Fibroblast of skin of back (primary cell): ENCODE measurements at regions not wholly inside any gene's neighbourhood (a gene's known extent, or its start where the extent isn't known, plus 50 kb on each side); places are given as distances from the start of the nearest gene placed in this dataset.
"Not testable (repeated sequence)": the region's sequence is repeated elsewhere in the genome, so short reads cannot be mapped to it uniquely, and the experiment has no call there.

ENCODE experiments used
- DNase-seq: peaks from one replicate; pipeline ENCODE4 v3.0.0-alpha.2; 2013

DNA sequence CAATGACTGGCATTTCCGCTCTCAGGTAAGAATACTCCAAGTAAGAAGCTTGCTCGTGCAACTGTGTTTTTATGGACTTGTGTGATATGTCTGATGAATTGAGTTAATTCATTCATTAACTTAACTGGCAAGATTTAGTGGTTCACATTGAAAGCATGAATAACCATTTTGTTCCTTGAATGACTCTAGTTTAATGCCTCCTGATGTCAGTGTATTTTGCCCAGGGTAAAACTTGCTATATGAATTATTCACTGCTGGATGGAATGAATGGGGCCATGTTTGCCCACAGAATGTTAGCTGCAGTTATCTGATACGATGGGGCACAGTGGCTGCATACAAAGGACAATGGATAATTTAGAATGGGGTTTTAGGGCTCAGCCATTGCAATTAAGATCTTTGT is 124.1 kb downstream of the ZNF365 start:
- DNase-seq, result no peak

DNA sequence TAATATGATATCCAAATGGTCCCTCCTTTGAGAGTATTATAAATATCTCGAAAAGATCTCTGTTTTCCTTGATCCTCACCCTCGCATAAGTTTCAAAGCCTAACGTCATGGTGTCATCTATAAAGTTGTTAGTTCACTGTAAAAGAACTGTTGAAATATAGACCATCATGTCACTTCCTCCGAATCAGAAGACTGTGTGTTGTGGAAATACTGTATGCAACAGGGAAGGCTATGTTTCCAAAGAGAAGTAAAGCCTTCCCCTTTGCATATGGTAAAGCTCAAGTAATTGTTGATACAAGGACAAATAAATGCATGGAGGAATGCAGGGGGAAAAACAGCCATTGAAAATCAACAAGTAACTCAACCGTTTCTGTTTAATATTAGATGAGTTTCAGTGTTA is 125.9 kb downstream of the ZNF365 start:
- DNase-seq, result not testable (repeated sequence)

DNA sequence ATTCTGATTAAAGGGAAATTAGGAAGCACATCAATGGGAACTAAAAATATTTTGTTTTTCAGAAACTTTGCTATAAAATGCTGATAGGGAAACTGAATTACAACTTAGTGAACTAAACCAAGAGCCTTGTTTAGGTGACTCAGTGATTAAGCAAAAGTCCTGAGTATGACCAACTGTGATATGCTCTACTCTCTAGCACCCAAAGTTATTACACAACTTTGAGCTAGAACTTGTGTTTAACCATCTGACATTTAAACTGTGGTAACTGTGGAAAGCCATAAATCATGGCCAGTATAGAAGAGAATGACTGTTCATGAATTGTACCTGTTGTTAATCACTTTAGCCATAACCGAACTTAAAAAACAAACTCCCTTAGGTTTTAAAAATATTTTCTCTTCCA is 127.4 kb downstream of the ZNF365 start:
- no peak for DNase-seq

DNA sequence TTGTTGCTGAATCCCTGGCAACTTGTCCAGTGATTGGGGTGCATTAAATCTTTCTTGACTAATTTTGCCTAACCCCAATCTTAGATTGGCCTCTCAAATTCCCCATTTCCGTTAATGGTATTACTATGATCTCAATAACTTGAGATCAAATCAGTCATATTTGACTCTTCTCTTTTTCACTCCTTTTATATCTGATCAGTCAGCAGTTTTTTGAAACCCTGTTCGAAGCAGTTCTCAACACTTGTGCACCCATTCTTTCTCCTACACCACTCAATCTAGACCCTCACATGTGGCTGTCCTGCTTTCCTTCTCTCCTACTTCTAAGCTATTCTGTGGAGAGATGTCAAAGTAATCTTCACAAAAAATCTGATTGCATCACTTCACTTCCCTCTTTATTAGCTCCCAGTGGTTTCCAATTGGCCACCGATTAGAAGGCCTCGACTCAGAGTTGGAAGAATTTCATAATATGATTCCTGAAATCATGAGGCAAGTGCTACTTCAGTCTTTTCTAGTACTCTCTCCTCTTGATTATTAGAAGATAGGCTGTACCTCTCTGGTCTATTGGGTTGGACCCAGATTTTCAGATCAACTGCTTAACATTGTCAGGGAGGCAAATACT is 128.9 kb downstream of the ZNF365 start:
- DNase-seq, result no peak

DNA sequence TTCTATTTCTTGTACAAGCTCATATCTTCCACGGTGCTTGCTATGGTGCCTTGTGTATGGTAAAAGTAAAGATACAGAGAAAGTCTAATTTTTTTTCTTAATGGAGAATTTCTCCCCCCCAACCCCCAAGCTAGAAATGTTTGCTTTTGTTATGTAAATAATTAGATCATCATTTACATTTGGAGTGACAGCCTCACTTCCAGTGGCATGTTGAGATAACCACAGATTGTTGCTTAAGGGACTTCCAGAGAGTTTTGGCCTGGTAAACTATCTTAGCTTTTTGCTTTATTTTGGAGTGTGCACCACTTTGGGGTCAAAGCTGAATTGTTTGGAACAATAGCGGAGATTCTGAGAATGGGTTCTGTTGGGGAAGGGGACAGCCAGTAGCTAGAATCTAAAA is 129.7 kb downstream of the ZNF365 start:
- DNase-seq, result no peak

DNA sequence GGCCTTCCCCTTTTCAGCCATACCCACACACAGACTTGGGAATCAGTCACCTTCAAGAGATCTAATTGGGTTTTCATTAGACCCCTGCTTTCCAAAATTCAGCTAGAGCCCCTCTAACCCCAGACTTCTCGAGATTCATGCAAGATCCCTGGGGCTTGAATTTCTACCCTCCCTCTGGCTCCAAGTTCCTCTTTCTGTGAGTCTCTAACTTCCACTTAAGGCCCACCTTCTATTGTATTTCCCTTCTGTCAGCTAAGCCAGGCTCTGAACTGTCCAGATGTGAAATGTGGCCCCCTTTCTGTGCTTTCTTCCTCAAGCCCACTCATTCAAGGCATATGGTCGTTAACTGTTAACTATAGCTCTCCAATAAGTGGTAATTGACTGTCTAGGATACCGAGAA is 132.2 kb downstream of the ZNF365 start:
- no peak for DNase-seq

DNA sequence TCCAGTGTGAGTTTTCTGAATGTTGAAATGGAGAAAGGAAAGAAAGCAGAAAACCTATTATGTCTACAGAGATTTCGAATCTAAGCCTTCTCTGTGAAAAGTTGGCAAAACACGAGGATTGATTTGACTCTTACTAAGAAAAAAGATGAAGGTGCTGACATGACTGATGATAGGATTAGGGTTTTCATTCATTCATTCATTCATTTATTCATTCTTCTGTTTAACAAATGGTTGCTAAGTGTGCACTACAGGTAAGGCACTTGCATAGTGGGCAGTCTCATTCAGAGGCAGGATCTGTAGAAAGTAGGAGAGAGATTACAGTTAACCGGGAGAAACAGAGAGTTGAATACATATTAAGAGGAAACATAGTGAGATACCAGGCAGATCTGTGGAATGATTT is 137.1 kb downstream of the ZNF365 start:
- no peak for DNase-seq

DNA sequence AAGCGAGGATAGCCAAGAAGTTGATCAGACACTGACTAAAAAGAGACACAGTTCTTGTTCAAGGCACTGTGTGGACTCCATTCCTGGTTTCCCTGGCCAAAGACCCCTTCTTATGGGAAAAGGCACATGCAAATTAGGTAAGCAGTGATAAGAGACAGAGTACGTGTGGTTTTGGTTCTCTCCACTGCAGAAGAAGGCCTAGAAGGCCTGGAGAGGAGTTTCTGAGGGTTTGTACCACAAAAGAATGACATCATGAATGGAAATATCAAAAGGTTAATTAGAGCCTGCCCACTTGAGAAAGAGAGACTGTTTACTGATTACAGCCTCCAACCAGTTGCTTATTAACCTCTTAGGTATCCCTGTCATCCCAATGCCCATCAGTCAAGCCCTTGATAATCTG is 137.5 kb downstream of the ZNF365 start:
- DNase-seq, result no peak

DNA sequence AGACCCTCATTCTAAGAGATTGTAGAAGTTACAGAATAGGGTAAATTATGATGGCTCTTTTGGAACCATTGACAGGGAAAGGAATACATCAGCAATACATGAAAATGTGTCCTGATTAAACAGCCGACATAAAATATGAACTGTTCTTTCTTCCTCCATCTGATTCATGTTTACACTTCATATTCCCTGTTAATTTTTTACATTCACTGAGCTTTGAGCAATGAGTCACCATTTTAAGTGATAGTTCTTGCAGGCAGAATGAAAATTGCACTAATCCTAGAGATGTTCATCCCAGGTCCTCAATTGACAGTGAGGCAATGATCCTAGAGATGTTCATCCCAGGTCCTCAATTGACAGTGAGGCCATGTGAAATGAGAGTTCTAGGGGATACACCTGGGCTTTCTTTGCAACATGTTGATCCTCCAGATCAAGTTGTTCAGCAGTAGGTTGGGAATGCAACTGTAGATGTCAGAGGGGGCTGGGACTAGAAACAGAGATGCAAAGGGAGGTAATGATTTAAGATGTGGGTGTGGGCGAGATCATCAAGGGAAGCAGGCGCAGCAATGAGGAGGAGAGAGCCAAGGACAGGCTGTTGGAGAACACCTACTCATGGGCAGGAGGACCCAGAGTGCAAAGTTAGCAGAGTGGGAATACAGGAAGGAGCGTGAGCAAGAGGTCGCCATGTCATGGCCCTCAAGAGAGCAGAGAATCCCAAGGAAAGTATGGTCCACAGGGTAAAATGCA is 138.7 kb downstream of the ZNF365 start:
- DNase-seq, result peak; percentile 41

DNA sequence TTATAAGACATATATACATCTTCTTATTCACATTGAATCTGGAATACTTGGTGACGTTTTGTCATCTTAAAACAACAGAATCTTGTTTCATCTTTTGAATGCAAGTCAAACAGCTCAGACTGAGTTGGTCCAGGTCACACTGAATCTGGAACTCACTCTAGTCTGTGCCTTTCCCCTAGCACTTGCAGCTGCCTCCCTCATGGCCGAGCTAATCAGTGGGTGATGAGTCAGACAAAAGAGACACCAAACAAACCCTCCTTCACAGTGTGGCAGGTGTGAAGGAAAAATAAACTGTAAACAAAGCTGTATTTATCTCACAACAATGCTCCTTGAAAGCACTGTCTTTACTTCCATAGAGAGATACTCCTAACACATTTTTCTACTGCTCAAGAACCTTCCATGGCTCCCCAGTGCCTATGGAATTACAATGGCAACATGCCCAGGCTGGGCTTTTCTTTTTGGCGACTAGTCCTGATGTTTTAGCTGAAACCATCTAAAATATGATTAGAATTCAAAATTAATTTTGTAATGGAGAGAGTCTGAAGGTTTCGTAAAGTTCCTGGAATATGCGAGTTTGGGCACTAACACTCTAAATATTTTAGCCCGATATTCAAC is 140.0 kb downstream of the ZNF365 start:
- no peak for DNase-seq

DNA sequence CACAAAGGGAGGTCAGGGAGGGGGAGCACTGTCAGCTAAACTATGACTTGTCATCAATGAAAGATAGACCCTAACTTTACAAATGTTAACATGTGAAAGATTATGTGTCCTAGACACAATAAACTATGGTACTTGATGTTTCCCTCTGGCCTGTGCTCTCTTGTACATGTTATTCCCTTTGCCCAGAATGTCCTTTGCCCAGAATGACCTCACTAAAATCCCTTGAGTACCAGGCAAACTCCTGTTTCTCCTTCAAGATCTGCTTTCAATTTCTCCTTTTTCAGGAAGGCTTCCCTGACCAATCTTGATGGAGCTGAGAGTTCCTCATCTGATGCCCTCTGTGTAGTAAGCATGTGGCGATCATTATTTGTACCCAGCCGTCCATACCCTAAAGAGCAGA is 143.1 kb downstream of the ZNF365 start:
- DNase-seq, result no peak

DNA sequence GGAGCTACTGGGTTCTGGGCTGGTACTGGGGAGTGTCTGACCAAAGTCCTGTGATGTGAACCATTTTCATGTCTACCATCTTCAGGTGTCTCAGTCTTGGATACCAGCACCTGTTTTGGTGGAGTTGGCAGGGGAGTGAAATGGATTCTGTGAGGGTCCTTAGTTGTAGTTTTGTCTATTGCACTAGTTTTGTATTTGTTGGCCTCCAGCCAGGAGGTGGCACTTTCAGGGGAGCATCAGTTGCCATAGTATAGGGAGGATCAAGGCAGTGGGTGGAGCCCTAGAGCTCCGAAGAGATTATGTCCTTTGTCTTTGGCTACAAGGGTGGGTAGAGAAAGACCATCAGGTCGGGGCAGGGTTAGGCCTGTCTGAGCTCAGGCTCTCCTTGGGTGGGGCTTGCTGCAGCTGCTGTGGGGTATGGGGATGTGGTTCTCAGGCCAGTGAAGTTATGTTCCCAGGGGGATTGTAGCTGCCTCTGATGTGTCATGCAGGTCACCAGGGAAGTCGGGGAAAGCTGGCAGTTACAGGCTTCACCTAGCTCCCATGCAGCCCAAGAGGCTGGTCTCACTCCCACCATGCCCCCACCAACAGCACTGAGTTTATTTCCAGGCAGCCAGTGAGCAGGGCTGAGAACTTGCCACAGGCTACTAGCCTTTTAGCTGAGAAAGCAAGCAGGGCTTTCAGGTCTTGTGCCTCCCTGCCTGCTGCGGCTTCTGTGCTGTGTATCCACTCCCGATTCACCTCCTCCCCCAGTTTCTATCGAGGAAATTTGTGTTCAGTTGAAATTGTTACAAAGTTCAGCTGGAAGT is 153.1 kb downstream of the ZNF365 start:
- peak; percentile 6 for DNase-seq

DNA sequence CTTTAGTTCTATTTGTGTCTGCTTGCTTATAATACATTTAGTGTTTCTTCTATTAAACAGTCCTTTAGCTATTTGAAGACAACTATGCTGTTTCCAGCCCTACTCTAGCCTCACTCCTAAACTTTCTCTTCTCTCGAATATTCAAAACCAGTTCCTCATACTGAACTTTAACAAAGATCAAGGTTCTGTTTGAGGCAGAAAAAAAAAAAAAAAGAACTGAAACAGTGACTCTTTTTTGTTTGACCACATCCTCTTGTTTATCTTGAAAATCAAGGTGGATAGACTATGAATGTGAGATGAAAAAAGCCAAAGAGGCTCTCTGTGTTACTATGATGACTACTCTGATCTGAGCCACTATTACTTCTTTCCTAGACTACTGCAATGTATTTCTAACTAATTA is 154.3 kb downstream of the ZNF365 start:
- DNase-seq, result no peak

DNA sequence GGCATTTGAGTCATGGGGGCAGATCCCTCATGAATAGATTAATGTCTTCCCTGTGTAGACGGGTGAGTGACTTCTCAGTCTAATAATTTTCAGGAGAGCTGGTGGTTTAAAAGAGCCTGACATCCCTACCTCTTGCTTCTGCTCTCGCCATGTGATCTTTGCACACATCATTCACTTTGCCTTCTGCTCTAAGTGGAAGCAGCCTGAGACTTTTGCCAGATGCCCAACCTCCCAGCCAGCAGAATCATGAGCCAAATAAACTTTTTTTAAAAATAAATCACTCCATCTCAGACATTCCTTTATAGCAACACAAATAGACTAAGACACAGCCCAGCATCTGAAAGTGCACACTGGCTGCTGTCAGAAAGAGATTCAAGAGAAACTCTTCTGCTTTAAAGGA is 155.2 kb downstream of the ZNF365 start:
- DNase-seq, result no peak

DNA sequence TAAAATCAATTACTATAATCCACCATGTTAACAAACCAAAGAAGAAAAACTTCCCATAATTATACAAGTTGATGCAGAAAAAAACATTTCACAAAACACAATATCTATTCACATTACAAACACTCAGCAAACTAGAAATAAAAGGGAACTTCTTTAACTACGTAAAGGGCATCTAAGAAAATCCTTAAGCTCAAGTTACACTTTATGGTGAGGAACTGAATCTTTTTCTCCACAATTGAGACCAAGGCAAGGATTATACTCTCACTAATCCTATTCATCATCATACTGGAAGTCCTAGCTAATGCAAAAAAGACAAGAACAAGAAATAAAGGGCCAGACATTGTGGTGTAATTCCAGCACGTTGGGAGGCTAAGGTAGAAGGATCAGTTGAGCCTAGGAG is 159.9 kb downstream of the ZNF365 start:
- DNase-seq, result no peak

DNA sequence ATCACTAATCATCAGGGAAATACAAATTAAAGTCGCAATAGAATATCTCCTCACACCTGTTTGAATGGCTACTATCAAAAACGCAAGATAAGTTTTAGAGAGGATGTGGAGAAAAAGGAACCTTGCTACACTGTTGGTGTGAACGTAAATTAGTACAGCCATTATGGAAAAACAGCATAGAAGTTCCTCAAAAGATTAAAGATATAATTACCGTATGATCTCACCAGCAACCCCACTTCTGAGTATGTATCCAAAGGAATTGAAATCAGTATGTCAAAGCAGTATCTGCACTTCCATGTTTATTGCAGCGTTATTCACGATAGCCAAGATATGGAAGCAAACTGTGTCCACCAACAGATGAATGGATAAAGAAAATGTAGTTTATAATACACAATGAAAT is 164.4 kb downstream of the ZNF365 start:
- no peak for DNase-seq

DNA sequence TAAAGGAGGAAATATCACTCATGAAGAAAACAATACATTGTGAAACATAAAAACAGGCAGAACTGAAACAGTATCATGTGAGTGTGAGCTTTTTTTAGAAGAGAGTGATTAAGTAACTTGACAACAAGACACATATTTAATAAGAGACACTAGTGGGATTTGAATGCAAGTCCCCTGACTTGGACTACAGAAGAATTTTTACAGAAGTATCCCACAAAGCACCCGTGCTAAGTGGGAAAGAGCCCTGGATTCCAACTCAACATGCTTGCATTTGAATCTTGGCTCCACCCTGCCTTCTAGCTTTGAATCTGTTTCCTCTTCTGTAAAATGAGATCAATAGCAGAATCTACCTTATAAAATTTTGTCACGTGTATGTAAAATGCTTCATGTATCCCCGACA is 166.2 kb downstream of the ZNF365 start:
- DNase-seq, result no peak

DNA sequence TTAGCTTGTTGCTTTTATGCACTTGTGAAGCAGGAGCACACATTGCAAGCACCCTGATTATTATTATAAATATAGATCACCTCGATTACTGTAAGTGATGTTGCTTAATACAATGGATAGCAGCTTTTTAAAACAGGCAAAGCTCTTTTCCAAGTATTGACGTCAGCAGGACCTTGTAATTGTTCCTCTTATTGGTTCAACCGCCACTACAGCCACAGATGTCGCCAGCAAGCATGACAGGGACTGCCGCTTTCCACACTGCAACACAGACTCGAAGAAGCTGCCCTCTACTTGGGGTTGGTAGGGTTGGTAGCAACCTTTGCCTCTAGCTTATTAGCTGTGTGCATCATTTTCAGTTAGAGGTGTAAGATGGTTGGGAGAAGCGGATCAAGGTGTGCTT is 167.6 kb downstream of the ZNF365 start:
- DNase-seq, result no peak

DNA sequence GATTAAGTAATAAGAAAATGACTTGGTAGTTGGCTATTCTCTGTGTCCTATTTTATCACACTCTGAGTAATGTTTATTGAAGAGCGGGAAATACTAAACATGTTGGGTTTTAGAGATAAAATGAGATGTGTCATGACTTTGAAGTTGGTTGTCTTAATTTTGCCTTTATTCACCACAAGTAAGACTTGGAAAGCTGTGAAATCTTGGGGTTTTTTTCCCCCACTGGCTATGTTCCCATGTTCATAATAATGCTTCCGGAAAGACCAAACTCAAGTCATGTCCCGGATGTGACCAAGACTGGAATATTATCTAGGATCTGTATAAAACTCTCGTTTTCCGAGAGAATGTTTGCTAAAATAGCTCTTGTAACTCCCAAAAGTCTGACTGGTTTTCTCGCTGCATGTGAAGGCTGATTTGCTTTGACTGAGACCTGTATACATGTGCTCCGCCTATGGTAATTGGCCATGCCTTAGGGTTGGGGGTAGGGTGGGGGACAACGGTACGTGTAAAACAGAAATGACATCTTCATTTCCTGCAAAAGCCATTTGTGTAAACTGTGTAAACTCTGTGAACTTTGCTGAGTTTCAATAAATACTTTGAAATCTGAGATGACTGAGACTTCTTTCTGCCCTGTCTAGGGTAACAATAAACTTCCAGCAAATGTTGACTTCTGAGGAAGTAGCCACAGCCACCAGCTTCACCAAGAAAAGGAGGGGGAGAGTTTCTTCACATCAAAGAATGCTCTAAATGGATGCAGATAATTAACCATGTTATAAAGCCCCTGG is 169.6 kb downstream of the ZNF365 start:
- no peak for DNase-seq

DNA sequence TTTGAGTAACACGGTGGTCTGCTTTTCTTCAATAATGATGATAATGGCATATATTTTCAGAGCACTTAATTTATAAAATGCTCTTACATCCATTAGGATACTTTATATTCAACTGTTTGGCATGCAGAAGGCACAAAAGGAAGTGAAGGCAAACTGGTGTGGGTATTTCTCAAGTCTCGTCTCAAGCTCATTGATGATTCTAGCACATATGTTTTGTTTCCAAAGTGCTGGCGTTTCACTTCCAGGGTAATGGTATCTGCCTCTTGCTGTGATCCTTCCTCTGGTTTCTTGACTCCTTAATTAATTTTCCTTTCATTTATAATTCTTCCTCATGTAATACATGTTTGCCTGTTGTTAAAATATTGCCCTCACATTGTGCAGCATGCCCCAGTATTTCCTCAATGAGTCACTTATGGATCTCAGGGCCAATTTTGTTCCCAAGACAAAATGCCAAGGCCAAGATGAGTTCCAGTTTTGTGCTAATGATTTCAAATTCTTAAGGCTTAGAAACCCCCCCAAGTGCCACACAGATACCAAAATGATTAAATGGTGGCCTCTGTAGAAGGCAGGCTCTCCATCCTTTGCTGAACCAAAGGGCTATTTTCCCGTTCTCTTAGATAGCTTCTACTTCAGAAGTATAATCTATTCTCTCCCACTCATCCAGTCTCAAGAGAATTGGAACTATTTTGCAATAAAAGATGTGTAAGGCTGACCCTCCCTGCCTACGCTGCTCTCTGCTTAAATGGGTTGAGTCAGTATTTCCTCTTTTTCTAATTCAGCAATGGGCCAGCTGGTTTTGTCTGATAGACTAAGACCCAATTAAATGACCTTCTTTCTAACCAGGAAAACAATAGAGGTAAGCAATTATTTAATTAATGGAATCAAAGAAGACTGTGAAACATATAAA is 171.2 kb downstream of the ZNF365 start:
- peak; percentile 40 for DNase-seq

DNA sequence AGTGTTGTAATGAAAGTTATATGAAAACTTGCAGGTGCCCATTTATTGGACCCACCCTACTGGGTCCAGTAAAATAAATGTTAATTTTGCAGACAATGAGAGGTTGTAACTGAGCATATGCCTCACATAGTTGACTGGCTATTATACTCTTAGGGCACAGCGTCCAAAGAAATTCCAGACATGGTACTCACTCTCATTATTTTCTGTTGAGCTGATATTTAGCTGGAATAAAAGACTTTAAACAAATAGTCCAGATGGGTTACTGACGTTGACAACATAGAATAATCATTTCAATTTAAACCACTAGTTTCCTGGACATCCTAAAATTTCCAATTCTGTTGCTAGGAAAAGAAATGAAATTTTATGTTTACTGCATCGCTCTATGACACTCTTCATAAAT is 174.5 kb downstream of the ZNF365 start:
- no peak for DNase-seq
